Gastrocnemius medialis (tissue), 4 donors: ENCODE measurements at regions not wholly inside any gene's neighbourhood (a gene's known extent, or its start where the extent isn't known, plus 50 kb on each side); places are given as distances from the start of the nearest gene placed in this dataset.

Experiments
- CTCF ChIP-seq, 5 experiments: fragments of 450-650 bp in 3 of 5; fragments of 200-600 bp in 2 of 5; sonication (generic) in 2 of 5; IDR thresholded peaks in 4 of 5; conservative IDR thresholded peaks in 1 of 5; 1 replicate in 4 of 5; 2 replicates in 1 of 5; pipeline ENCODE4 v1.5.1; 2016 to 2019; ENCODE audit warnings: antibody characterized with exemption in 5 of 5, mild to moderate bottlenecking in 3 of 5, moderate library complexity in 3 of 5
- POLR2A ChIP-seq, 2 donors: fragments of 450-650 bp; IDR thresholded peaks; one replicate each; pipeline ENCODE4 v1.6.1; 2017; ENCODE audit warnings: antibody characterized with exemption in 2 of 2, mild to moderate bottlenecking in 2 of 2, moderate library complexity in 2 of 2

DNA sequence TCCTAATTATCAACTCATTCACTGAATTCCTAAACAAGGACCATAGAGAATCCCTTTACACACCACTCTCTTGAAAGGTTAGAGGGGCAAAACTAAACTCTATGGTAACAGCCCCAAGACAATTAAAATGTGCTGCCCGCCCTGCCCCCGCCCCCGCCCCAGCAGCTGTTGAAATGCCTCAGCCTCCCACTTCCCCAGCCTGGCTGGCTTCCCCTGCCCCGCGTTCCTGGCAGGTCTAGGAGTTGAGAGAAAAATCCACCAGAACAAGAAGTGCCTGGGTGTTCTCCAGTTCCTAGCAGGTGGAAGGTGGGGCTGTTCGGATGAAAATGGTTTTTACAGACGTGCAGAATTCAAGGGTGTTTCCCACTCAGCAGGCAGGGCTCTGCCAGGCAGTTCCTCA, 109.5 kb upstream of the ZEB1 start:
- no peak for TF ChIP-seq CTCF (IDR thresholded peaks at IDR 0.05 in 4 of 5, conservative IDR thresholded peaks at IDR 0.05 in 1 of 5)
- no peak for TF ChIP-seq POLR2A (IDR thresholded peaks at IDR 0.05)
